ELF-1 (cell line): ENCODE measurements at regions not wholly inside any gene's neighbourhood (a gene's known extent, or its start where the extent isn't known, plus 50 kb on each side); places are given as distances from the start of the nearest gene placed in this dataset.

Experiments used
- DNase-seq: peaks from one replicate; pipeline ENCODE4 v3.0.0-alpha.2; 2016; ENCODE audit warnings: low read depth, low spot score

- DNase-seq, result no peak
These were observed 780.7 kb upstream of the FANCL start for GRCh38 chr2:59021786-59022185.

GRCh38 chr2:59019566-59020159, 778.5 kb upstream of the FANCL start:
- no peak for DNase-seq

- no peak for DNase-seq
These were observed 777.6 kb upstream of the FANCL start for GRCh38 chr2:59018737-59019136.

- DNase-seq, result no peak
These were observed 773.9 kb upstream of the FANCL start for GRCh38 chr2:59015027-59015426.

GRCh38 chr2:59012971-59013370, 771.8 kb upstream of the FANCL start:
- no peak for DNase-seq

GRCh38 chr2:59012234-59012633, 771.1 kb upstream of the FANCL start:
- no peak for DNase-seq

GRCh38 chr2:59008950-59009349, 767.8 kb upstream of the FANCL start:
- no peak for DNase-seq

GRCh38 chr2:59005836-59006615, 764.9 kb upstream of the FANCL start:
- no peak for DNase-seq

GRCh38 chr2:59004621-59005020, 763.5 kb upstream of the FANCL start:
- no peak for DNase-seq

- DNase-seq, result no peak
These were observed 759.7 kb upstream of the FANCL start for GRCh38 chr2:59000796-59001195.

- peak; percentile 15 for DNase-seq
These were observed 751.1 kb upstream of the FANCL start for GRCh38 chr2:58992062-58992706.

GRCh38 chr2:58991357-58991756, 750.2 kb upstream of the FANCL start:
- no peak for DNase-seq

- no peak for DNase-seq
These were observed 744.4 kb upstream of the FANCL start for GRCh38 chr2:58985541-58985940.

GRCh38 chr2:58984731-58985130, 743.6 kb upstream of the FANCL start:
- DNase-seq, result no peak

- DNase-seq, result no peak
These were observed 742.0 kb upstream of the FANCL start for GRCh38 chr2:58983111-58983510.

GRCh38 chr2:58981237-58981636, 740.1 kb upstream of the FANCL start:
- DNase-seq, result no peak

- DNase-seq, result no peak
These were observed 735.4 kb upstream of the FANCL start for GRCh38 chr2:58976375-58977071.

- no peak for DNase-seq
These were observed 733.8 kb upstream of the FANCL start for GRCh38 chr2:58974881-58975280.

- DNase-seq, result no peak
These were observed 733.3 kb upstream of the FANCL start for GRCh38 chr2:58974426-58974825.

- peak; percentile 88 for DNase-seq
These were observed 732.7 kb upstream of the FANCL start for GRCh38 chr2:58973811-58974281.

- DNase-seq, result no peak
These were observed 731.6 kb upstream of the FANCL start for GRCh38 chr2:58972737-58973136.
